WERI-Rb-1 (cell line): ENCODE measurements at regions not wholly inside any gene's neighbourhood (a gene's known extent, or its start where the extent isn't known, plus 50 kb on each side); places are given as distances from the start of the nearest gene placed in this dataset.

Experiments used
- DNase-seq: peaks from one replicate; pipeline ENCODE4 v3.0.0-alpha.2; 2020
- H3K27ac ChIP-seq: fragments of 250-450 bp; sonication (Bioruptor Pico); 2 replicates; pipeline ENCODE4 v1.5.1; 2020; ENCODE audit warnings: mild to moderate bottlenecking, moderate library complexity
- H3K27me3 ChIP-seq: fragments of 250-450 bp; sonication (Bioruptor Pico); 2 replicates; pipeline ENCODE4 v1.5.1; 2021; ENCODE audit warnings: mild to moderate bottlenecking, low read depth, moderate library complexity; ENCODE audit not compliant: insufficient read depth, severe bottlenecking
- H3K36me3 ChIP-seq: fragments of 250-450 bp; sonication (Bioruptor Pico); 2 replicates; pipeline ENCODE4 v1.5.1; 2020; ENCODE audit warnings: mild to moderate bottlenecking, moderate library complexity
- H3K4me3 ChIP-seq: 2 replicates; pipeline ENCODE4 v1.5.1; 2011; ENCODE audit warnings: low read depth, mild to moderate bottlenecking, control low read depth, low read length
- H3K9me3 ChIP-seq: fragments of 250-450 bp; sonication (Bioruptor Pico); 2 replicates; pipeline ENCODE4 v1.5.1; 2021; ENCODE audit warnings: mild to moderate bottlenecking, moderate library complexity; ENCODE audit not compliant: severe bottlenecking
- CTCF ChIP-seq: IDR thresholded peaks from 2 replicates; pipeline ENCODE4 v1.5.1; 2011; ENCODE audit warnings: low read depth, mild to moderate bottlenecking, control low read depth, inconsistent platforms, low read length

- no peak for TF ChIP-seq CTCF
- DNase-seq: no peak
- H3K36me3 ChIP-seq: no peaks in the 10 kb centered on the region
Observed at GRCh38 chr11:25602959-25603358, 729.0 kb upstream of the ANO3 start.

GRCh38 chr11:25612806-25613205 is 719.1 kb upstream of the ANO3 start:
- DNase-seq: no peak
- no peaks in the 10 kb centered on the region for H3K27me3 ChIP-seq
- no peaks in the 10 kb centered on the region for H3K9me3 ChIP-seq
- TF ChIP-seq CTCF: no peak
- H3K36me3 ChIP-seq: no peaks in the 10 kb centered on the region
- no peak overlapping the region for H3K4me3 ChIP-seq
- no peak overlapping the region for H3K27ac ChIP-seq

More at GRCh38 chr11:25602959-25603358, 729.0 kb upstream of the ANO3 start:
- no peaks in the 10 kb centered on the region for H3K27me3 ChIP-seq
- no peak overlapping the region for H3K27ac ChIP-seq
- H3K9me3 ChIP-seq: peaks cover 4% of the 10 kb centered on the region
- H3K4me3 ChIP-seq: no peak overlapping the region

- H3K9me3 ChIP-seq: no peaks in the 10 kb centered on the region
- no peaks in the 10 kb centered on the region for H3K27me3 ChIP-seq
- H3K4me3 ChIP-seq: no peak overlapping the region
- H3K27ac ChIP-seq: no peak overlapping the region
- H3K36me3 ChIP-seq: no peaks in the 10 kb centered on the region
- no peak for DNase-seq
- TF ChIP-seq CTCF: no peak
Observed at GRCh38 chr11:25613451-25613850, 718.5 kb upstream of the ANO3 start.

DNA sequence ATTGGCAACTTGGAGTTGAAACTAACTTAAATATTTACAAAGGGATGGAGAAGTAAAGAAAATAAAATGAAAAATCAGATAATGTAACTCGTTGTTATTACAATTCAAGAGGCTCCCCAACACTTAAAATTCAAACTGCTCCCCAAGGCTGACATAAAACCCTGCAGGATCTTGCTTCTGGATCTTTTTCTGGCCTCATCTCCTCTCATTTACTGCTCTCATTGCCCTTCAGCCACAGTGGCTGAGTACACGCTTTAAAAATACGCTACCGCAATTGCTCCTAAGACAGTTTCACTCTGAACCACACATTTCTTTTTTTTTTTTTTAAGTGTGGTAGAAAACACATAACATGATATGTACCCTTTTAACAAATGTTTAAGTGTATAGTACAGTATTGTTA is 718.1 kb upstream of the ANO3 start:
- Histone ChIP-seq H3K27me3 (no peaks in the 10 kb centered on the region), H3K27ac (no peak overlapping the region), H3K9me3 (no peaks in the 10 kb centered on the region), H3K4me3 (no peak overlapping the region), H3K36me3 (no peaks in the 10 kb centered on the region)
- DNase-seq: no peak
- no peak for TF ChIP-seq CTCF

DNA sequence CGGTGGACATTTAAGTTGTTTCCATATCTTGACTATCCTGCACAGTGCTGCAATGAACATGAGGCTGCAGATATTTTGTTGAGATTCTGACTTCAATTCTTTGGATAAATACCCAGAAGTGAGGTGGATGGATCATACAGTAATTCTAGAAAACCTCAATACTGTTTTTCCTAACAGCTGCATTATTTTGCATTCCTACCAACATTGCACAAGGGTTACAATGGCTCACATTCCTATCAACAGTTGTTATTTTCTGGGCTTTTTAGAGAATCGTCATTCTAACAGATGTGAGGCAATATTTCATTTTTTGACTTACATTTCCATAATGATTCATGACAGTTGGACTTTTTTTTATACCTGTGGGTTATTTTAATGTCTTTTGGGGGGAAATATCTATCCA is 716.9 kb upstream of the ANO3 start:
- H3K36me3 ChIP-seq: no peaks in the 10 kb centered on the region
- no peak overlapping the region for H3K4me3 ChIP-seq
- H3K27ac ChIP-seq: no peak overlapping the region
- TF ChIP-seq CTCF: no peak
- no peaks in the 10 kb centered on the region for H3K9me3 ChIP-seq
- H3K27me3 ChIP-seq: no peaks in the 10 kb centered on the region
- DNase-seq: no peak

- no peak for DNase-seq
Observed at GRCh38 chr11:25615841-25616240, 716.1 kb upstream of the ANO3 start.

More at GRCh38 chr11:25615841-25616240, 716.1 kb upstream of the ANO3 start:
- Histone ChIP-seq H3K9me3 (no peaks in the 10 kb centered on the region), H3K27ac (no peak overlapping the region), H3K27me3 (no peaks in the 10 kb centered on the region), H3K36me3 (no peaks in the 10 kb centered on the region), H3K4me3 (no peak overlapping the region)
- TF ChIP-seq CTCF: no peak
